ENCODE measurements at regions not wholly inside any gene's neighbourhood (a gene's known extent, or its start where the extent isn't known, plus 50 kb on each side); places are given as distances from the start of the nearest gene placed in this dataset.

DNA sequence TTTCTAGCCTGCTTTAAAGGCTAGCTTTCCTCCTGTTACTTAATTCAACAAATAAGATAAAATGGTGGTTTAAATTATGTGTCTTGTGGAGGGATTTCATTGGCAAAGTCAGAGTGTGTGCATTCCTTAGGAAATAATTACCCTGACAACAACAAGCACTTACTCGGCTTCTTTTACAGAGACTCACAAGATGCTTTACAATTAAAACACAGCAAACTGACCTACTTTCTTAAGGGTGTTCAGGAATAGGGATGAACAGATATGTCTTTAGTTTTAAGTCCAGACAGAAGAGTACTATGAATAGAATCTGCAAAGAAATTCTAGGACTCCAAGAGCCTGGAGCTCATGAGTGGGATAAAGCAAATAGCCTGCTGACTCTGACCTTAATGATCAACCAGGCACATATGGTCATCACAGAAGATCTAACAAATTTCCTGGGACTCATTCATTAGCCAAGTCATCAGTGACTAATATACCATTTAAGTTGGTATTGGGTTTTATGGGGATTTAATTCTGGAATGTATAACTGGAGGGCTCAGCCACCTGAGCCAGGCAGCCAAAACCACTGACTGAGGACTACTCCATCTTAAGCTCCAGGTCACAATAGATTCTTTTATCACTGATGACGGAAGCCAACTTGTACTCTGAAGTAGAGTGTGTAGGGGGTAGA, 161.8 kb upstream of the RIMS1 start:
- H3K4me1 ChIP-seq (ENCODE audit: control insufficient read depth in 1 of 2, insufficient read depth in 2 of 2, low read length in 2 of 2), result no peaks in the 10 kb centered on the region
- H3K4me3 ChIP-seq (replicated peaks in 1 of 2; ENCODE audit: low read depth in 1 of 2, low read length in 2 of 2), result no peak overlapping the region
- DNase-seq (ENCODE audit: low read depth, low spot score), result no peak
- no peak overlapping the region for H3K27ac ChIP-seq (ENCODE audit: low read depth, low read length)
- H4K20me1 ChIP-seq (ENCODE audit: insufficient read depth), result no peaks in the 10 kb centered on the region
- no peak overlapping the region for H3K4me2 ChIP-seq (ENCODE audit: low read length)
- no peak for ATAC-seq
- intact Hi-C loops (cut with micrococcal nuclease), result no loop called here
- ChIA-PET CTCF (no interaction called here), RAD21 (ENCODE audit: low non-redundant PET in 1 of 2, low total read pairs in 2 of 2, uncharacterized antibody in 2 of 2, unreplicated experiment in 2 of 2) (no interaction called here), POLR2A (no interaction called here)
- no TSS peak for BruUV-seq (replicated peaks)
- H3K9me2 ChIP-seq (ENCODE audit: insufficient read depth), result no peaks in the 10 kb centered on the region
- no peak overlapping the region for H3K9ac ChIP-seq (ENCODE audit: low read length)
- no peak overlapping the region for H2AFZ ChIP-seq (ENCODE audit: low read depth, low read length, poor library complexity, severe bottlenecking)
- no peaks in the 10 kb centered on the region for H3K36me3 ChIP-seq (ENCODE audit: control insufficient read depth in 1 of 2, insufficient read depth in 2 of 2, low read length in 2 of 2)
- H3K27me3 ChIP-seq (ENCODE audit: insufficient read depth, low read length), result no peaks in the 10 kb centered on the region
- H3K79me2 ChIP-seq (ENCODE audit: insufficient read depth, low read length), result no peaks in the 10 kb centered on the region
- no peaks in the 10 kb centered on the region; a peak in 1 of 4 replicates for H3K9me3 ChIP-seq (ENCODE audit: control insufficient read depth in 1 of 2, insufficient read depth in 1 of 2, low read depth in 1 of 2, low read length in 2 of 2)
- TF ChIP-seq EZH2phosphoT487 (IDR thresholded peaks at IDR 0.05; ENCODE audit: borderline replicate concordance), result no peak
- TF ChIP-seq SIN3A (IDR thresholded peaks at IDR 0.05; ENCODE audit: low read depth), result no peak
- no peak for TF ChIP-seq SRF (IDR thresholded peaks at IDR 0.05; ENCODE audit: low read depth)
- TF ChIP-seq ELF1 (IDR thresholded peaks at IDR 0.05; ENCODE audit: borderline replicate concordance, low read depth), result no peak
- TF ChIP-seq CBX3 (IDR thresholded peaks at IDR 0.05; ENCODE audit: low read depth), result no peak
- no peak for TF ChIP-seq EGR1 (IDR thresholded peaks at IDR 0.05; ENCODE audit: low read depth)
- TF ChIP-seq JUND (IDR thresholded peaks at IDR 0.05), result no peak
- no peak for TF ChIP-seq POLR2AphosphoS5 (IDR thresholded peaks at IDR 0.05; ENCODE audit: low read depth, low read length)
- TF ChIP-seq ZFX (IDR thresholded peaks at IDR 0.05), result no peak
- no peak for TF ChIP-seq CEBPB (IDR thresholded peaks at IDR 0.05; ENCODE audit: low read depth)
- no peak for TF ChIP-seq RAD21 (IDR thresholded peaks at IDR 0.05; ENCODE audit: low read depth)
- no peak for TF ChIP-seq MAX (IDR thresholded peaks at IDR 0.05)

GRCh38 chr6:71725126-71725470, 161.3 kb upstream of the RIMS1 start:
- Histone ChIP-seq H3K4me1 (ENCODE audit: control insufficient read depth in 1 of 2, insufficient read depth in 2 of 2, low read length in 2 of 2) (no peaks in the 10 kb centered on the region), H4K20me1 (ENCODE audit: insufficient read depth) (no peaks in the 10 kb centered on the region), H3K36me3 (ENCODE audit: control insufficient read depth in 1 of 2, insufficient read depth in 2 of 2, low read length in 2 of 2) (no peaks in the 10 kb centered on the region), H2AFZ (ENCODE audit: low read depth, low read length, poor library complexity, severe bottlenecking) (no peak overlapping the region), H3K9me2 (ENCODE audit: insufficient read depth) (no peaks in the 10 kb centered on the region), H3K27me3 (ENCODE audit: insufficient read depth, low read length) (no peaks in the 10 kb centered on the region), H3K4me2 (ENCODE audit: low read length) (no peak overlapping the region), H3K4me3 (replicated peaks in 1 of 2; ENCODE audit: low read depth in 1 of 2, low read length in 2 of 2) (no peak overlapping the region), H3K27ac (ENCODE audit: low read depth, low read length) (no peak overlapping the region), H3K79me2 (ENCODE audit: insufficient read depth, low read length) (no peaks in the 10 kb centered on the region), H3K9ac (ENCODE audit: low read length) (no peak overlapping the region), H3K9me3 (ENCODE audit: control insufficient read depth in 1 of 2, insufficient read depth in 1 of 2, low read depth in 1 of 2, low read length in 2 of 2) (no peaks in the 10 kb centered on the region; a peak in 1 of 4 replicates)
- BruUV-seq (replicated peaks), result no TSS peak
- DNase-seq (ENCODE audit: low read depth, low spot score) (no peak), ATAC-seq (no peak)
- intact Hi-C loops (cut with micrococcal nuclease), result no loop called here
- ChIA-PET POLR2A (no interaction called here), CTCF (no interaction called here), RAD21 (ENCODE audit: low non-redundant PET in 1 of 2, low total read pairs in 2 of 2, uncharacterized antibody in 2 of 2, unreplicated experiment in 2 of 2) (no interaction called here)
- TF ChIP-seq EGR1 (IDR thresholded peaks at IDR 0.05; ENCODE audit: low read depth), result no peak
- TF ChIP-seq POLR2AphosphoS5 (IDR thresholded peaks at IDR 0.05; ENCODE audit: low read depth, low read length), result no peak
- no peak for TF ChIP-seq RAD21 (IDR thresholded peaks at IDR 0.05; ENCODE audit: low read depth)
- TF ChIP-seq SP1 (IDR thresholded peaks at IDR 0.05; ENCODE audit: low read depth), result no peak
- no peak for TF ChIP-seq ELF1 (IDR thresholded peaks at IDR 0.05; ENCODE audit: borderline replicate concordance, low read depth)
- no peak for TF ChIP-seq REST (IDR thresholded peaks at IDR 0.05; ENCODE audit: low read depth)
- no peak for TF ChIP-seq JUND (IDR thresholded peaks at IDR 0.05)
- no peak for TF ChIP-seq TCF7L2 (IDR thresholded peaks at IDR 0.05; ENCODE audit: borderline replicate concordance, extremely low read depth, insufficient read depth, insufficient read length)
- TF ChIP-seq CBX3 (IDR thresholded peaks at IDR 0.05; ENCODE audit: low read depth), result no peak
- TF ChIP-seq ZNF274 (IDR thresholded peaks at IDR 0.05; ENCODE audit: low read depth, low read length), result no peak
- TF ChIP-seq YY1 (IDR thresholded peaks at IDR 0.05; ENCODE audit: extremely low read depth, insufficient replicate concordance, low read depth, low read length), result no peak
- TF ChIP-seq POLR2A (IDR thresholded peaks at IDR 0.05; ENCODE audit: borderline replicate concordance, extremely low read depth, insufficient read depth, insufficient read length), result no peak
- TF ChIP-seq SIN3A (IDR thresholded peaks at IDR 0.05; ENCODE audit: low read depth), result no peak
- no peak for TF ChIP-seq EZH2 (IDR thresholded peaks at IDR 0.05)
- no peak for TF ChIP-seq SRF (IDR thresholded peaks at IDR 0.05; ENCODE audit: low read depth)
- TF ChIP-seq FOSL1 (IDR thresholded peaks at IDR 0.05; ENCODE audit: low read depth), result no peak
- no peak for TF ChIP-seq CEBPB (IDR thresholded peaks at IDR 0.05; ENCODE audit: low read depth)

Data from HCT116 (cell line).